ENCODE measurements at regions not wholly inside any gene's neighbourhood (a gene's known extent, or its start where the extent isn't known, plus 50 kb on each side); places are given as distances from the start of the nearest gene placed in this dataset.
"Not testable (repeated sequence)": the region's sequence is repeated elsewhere in the genome, so short reads cannot be mapped to it uniquely, and the experiment has no call there.

DNA sequence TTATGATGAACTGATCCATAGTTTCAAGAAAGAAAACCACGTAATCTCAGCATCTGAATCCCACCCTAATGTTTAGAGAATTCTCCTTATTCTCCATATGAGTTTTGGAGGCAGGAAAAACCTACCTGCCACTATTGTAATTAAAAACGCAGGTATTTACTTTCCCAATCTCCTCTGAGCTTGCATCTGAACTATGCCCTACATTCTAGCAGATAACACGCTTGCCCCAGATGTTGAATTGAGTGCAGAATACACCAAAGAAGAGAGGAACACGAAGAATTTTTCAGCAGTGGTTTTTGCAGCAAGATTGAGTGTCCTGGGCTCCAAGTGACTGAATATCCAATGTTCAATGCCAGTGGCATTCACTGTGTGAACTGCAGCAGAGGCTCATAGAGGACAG lies 182.4 kb downstream of the COX18 start:
- no peak overlapping the region for H3K4me3 ChIP-seq (replicated peaks in 1 of 4; ENCODE audit: control extremely low read depth in 1 of 4, insufficient read depth in 1 of 4, low read depth in 3 of 4, low read length in 4 of 4)
- H3K79me2 ChIP-seq (ENCODE audit: control insufficient read depth, insufficient read depth, low read length), result no peaks in the 10 kb centered on the region
- TF ChIP-seq, protein P1, sequence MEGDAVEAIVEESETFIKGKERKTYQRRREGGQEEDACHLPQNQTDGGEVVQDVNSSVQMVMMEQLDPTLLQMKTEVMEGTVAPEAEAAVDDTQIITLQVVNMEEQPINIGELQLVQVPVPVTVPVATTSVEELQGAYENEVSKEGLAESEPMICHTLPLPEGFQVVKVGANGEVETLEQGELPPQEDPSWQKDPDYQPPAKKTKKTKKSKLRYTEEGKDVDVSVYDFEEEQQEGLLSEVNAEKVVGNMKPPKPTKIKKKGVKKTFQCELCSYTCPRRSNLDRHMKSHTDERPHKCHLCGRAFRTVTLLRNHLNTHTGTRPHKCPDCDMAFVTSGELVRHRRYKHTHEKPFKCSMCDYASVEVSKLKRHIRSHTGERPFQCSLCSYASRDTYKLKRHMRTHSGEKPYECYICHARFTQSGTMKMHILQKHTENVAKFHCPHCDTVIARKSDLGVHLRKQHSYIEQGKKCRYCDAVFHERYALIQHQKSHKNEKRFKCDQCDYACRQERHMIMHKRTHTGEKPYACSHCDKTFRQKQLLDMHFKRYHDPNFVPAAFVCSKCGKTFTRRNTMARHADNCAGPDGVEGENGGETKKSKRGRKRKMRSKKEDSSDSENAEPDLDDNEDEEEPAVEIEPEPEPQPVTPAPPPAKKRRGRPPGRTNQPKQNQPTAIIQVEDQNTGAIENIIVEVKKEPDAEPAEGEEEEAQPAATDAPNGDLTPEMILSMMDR (conservative IDR thresholded peaks at IDR 0.05 in 1 of 2, IDR thresholded peaks at IDR 0.05 in 1 of 2; ENCODE audit: low read depth in 1 of 2, low read length in 2 of 2), result no peak
- TF ChIP-seq EZH2 (IDR thresholded peaks at IDR 0.05; ENCODE audit: low read length, missing control alignments), result no peak
- no peaks in the 10 kb centered on the region for H3K36me3 ChIP-seq (ENCODE audit: control insufficient read depth, insufficient read depth, low read length)
- no peaks in the 10 kb centered on the region for H3K4me1 ChIP-seq (ENCODE audit: control insufficient read depth, extremely low read depth, insufficient read depth, low read length)
- H2AFZ ChIP-seq (ENCODE audit: low read length), result no peak overlapping the region
- no peak overlapping the region for H3K9ac ChIP-seq (ENCODE audit: insufficient read depth, low read length)
- H3K9me3 ChIP-seq (ENCODE audit: control insufficient read depth, insufficient read depth, low read depth, low read length), result no peaks in the 10 kb centered on the region
- no peak overlapping the region for H3K27ac ChIP-seq (ENCODE audit: insufficient read depth, low read length)
- H3K27me3 ChIP-seq (ENCODE audit: control insufficient read depth, insufficient read depth, low read length), result no peaks in the 10 kb centered on the region
- H3K4me2 ChIP-seq (ENCODE audit: extremely low read depth, insufficient read depth, low read length), result no peak overlapping the region
- DNase-seq (ENCODE audit: low read depth in 2 of 2), result no peak
- no peaks in the 10 kb centered on the region for H4K20me1 ChIP-seq (ENCODE audit: control insufficient read depth, extremely low read depth, insufficient read depth, low read length)

DNA sequence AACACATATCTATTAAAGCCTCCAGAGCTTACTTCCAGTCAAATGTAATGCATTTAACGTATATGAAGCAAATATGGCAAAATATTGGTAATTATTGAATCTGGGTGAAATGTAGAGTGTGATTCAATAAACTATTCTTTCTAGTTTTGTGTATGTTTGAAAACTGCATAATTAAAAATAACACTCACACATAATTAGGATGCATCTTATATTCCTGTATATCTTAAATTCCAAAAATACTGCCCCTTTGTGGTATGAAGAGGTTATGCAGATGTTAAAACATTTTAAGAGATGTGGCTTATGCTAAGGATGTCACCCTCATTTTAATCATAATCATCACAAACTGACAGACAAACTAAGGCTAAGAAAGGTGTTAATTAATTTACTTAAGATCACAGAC lies 182.9 kb downstream of the COX18 start:
- Histone ChIP-seq H3K9me3 (ENCODE audit: control insufficient read depth, insufficient read depth, low read depth, low read length) (no peaks in the 10 kb centered on the region), H3K4me1 (ENCODE audit: control insufficient read depth, extremely low read depth, insufficient read depth, low read length) (no peaks in the 10 kb centered on the region), H2AFZ (ENCODE audit: low read length) (no peak overlapping the region), H3K4me2 (ENCODE audit: extremely low read depth, insufficient read depth, low read length) (no peak overlapping the region), H3K27me3 (ENCODE audit: control insufficient read depth, insufficient read depth, low read length) (no peaks in the 10 kb centered on the region), H3K27ac (ENCODE audit: insufficient read depth, low read length) (no peak overlapping the region), H3K36me3 (ENCODE audit: control insufficient read depth, insufficient read depth, low read length) (no peaks in the 10 kb centered on the region), H3K9ac (ENCODE audit: insufficient read depth, low read length) (no peak overlapping the region), H3K4me3 (replicated peaks in 1 of 4; ENCODE audit: control extremely low read depth in 1 of 4, insufficient read depth in 1 of 4, low read depth in 3 of 4, low read length in 4 of 4) (no peak overlapping the region), H3K79me2 (ENCODE audit: control insufficient read depth, insufficient read depth, low read length) (no peaks in the 10 kb centered on the region), H4K20me1 (ENCODE audit: control insufficient read depth, extremely low read depth, insufficient read depth, low read length) (no peaks in the 10 kb centered on the region)
- no peak for TF ChIP-seq EZH2 (IDR thresholded peaks at IDR 0.05; ENCODE audit: low read length, missing control alignments)
- TF ChIP-seq, protein P1 (conservative IDR thresholded peaks at IDR 0.05 in 1 of 2, IDR thresholded peaks at IDR 0.05 in 1 of 2; ENCODE audit: low read depth in 1 of 2, low read length in 2 of 2), result peak in 1 of 2 donors; percentile 17
- peak in 1 of 2 donors; percentile 10 for DNase-seq (ENCODE audit: low read depth in 2 of 2)

DNA sequence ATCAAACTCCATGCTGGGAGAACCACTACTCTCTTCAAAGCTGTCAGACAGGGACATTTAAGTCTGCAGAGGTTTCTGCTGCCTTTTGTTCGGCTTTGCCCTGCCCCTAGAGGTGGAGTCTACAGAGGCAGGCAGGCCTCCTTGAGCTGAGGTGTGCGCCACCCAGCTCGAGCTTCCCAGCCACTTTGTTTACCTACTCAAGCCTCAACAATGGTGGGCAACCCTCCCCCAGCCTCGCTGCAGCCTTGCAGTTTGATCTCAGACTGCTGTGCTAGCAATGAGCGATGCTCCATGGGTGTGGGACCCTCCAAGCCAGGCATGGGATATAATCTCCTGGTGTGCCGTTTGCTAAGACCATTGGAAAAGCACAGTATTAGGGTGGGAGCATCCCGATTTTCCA lies 185.3 kb downstream of the COX18 start:
- not testable (repeated sequence) for H2AFZ ChIP-seq (ENCODE audit: low read length); H3K4me2 ChIP-seq (ENCODE audit: extremely low read depth, insufficient read depth, low read length); DNase-seq (ENCODE audit: low read depth in 2 of 2); H3K4me3 ChIP-seq (replicated peaks in 1 of 4; ENCODE audit: control extremely low read depth in 1 of 4, insufficient read depth in 1 of 4, low read depth in 3 of 4, low read length in 4 of 4); H4K20me1 ChIP-seq (ENCODE audit: control insufficient read depth, extremely low read depth, insufficient read depth, low read length); H3K27me3 ChIP-seq (ENCODE audit: control insufficient read depth, insufficient read depth, low read length); H3K27ac ChIP-seq (ENCODE audit: insufficient read depth, low read length); H3K4me1 ChIP-seq (ENCODE audit: control insufficient read depth, extremely low read depth, insufficient read depth, low read length); H3K9me3 ChIP-seq (ENCODE audit: control insufficient read depth, insufficient read depth, low read depth, low read length); H3K9ac ChIP-seq (ENCODE audit: insufficient read depth, low read length); H3K79me2 ChIP-seq (ENCODE audit: control insufficient read depth, insufficient read depth, low read length); H3K36me3 ChIP-seq (ENCODE audit: control insufficient read depth, insufficient read depth, low read length)
